ENCODE measurements at regions not wholly inside any gene's neighbourhood (a gene's known extent, or its start where the extent isn't known, plus 50 kb on each side); places are given as distances from the start of the nearest gene placed in this dataset.

DNA sequence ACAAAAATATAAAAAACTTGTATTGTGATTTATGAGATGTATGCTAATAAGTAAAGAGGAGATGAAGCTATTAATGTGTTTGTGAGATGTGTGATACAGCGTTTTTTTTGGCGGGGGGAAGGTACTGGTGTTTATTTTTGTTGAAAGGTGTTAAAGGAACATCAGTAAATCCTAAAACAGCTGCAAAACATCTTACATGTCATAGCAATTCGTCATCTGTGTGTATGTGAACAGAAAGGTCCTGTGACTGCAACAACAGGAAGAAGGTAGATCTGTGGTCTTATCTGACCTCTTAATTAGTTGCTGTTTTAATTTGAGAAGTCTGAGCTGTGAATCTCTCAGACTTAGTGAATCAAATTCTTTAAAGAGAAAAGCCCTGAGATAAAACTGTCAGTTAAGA is 1041.1 kb downstream of the JRKL start:
- Histone ChIP-seq H3K9ac (ENCODE audit: insufficient read depth in 1 of 2, low read depth in 2 of 2, low read length in 2 of 2) (no peak overlapping the region), H3K9me1 (ENCODE audit: control insufficient read depth, insufficient read depth, low read length) (no peaks in the 10 kb centered on the region), H3K4me1 (replicated peaks in 1 of 2; ENCODE audit: control insufficient read depth in 2 of 2, insufficient read depth in 2 of 2, low read length in 2 of 2) (no peaks in the 10 kb centered on the region), H3K9me3 (replicated peaks; ENCODE audit: control insufficient read depth, insufficient read depth, low read depth, low read length) (no peaks in the 10 kb centered on the region), H3K27ac (ENCODE audit: extremely low read depth, low read depth, low read length) (no peak overlapping the region), H3K36me3 (ENCODE audit: control insufficient read depth, insufficient read depth, low read length) (no peaks in the 10 kb centered on the region), H3K79me2 (ENCODE audit: control insufficient read depth, insufficient read depth, low read length) (no peaks in the 10 kb centered on the region), H3K4me2 (ENCODE audit: insufficient read depth, low read length) (no peak overlapping the region), H4K20me1 (replicated peaks; ENCODE audit: control insufficient read depth, insufficient read depth, low read length) (no peaks in the 10 kb centered on the region), H3K4me3 (no peak overlapping the region), H3K27me3 (ENCODE audit: control insufficient read depth in 2 of 2, insufficient read depth in 2 of 2, low read length in 2 of 2) (no peaks in the 10 kb centered on the region), H2AFZ (ENCODE audit: low read depth, low read length) (no peak overlapping the region)
- intact Hi-C loops (cut with micrococcal nuclease) = no loop called here
- no TSS peak for BruUV-seq (replicated peaks)
- DNase-seq (ENCODE audit: extremely low read depth in 1 of 4, low spot score in 3 of 4) (no peak), FAIRE-seq (no peak), ATAC-seq (no peak)
- ChIA-PET CTCF (ENCODE audit: low intra/inter-chr PET ratio) (no interaction called here), POLR2A (no interaction called here)
- WGBS (ENCODE audit: insufficient coverage, low coverage, missing lambda C conversion rate) = 0% methylated on average over 3 of the region's 3 CpGs
- in situ Hi-C loops (cut with MboI) = no loop called here
- TF ChIP-seq ELF2 (CRISPR knock-in tag; IDR thresholded peaks at IDR 0.05) (no peak), ZKSCAN8 (CRISPR knock-in tag; IDR thresholded peaks at IDR 0.05) (no peak), STAT5A (IDR thresholded peaks at IDR 0.05; ENCODE audit: borderline replicate concordance, low read length) (no peak), CREB3 (tag; conservative IDR thresholded peaks at IDR 0.05; ENCODE audit: low read depth) (no peak), ZKSCAN3 (CRISPR knock-in tag; IDR thresholded peaks at IDR 0.05) (no peak), ARID1B (IDR thresholded peaks at IDR 0.05) (no peak), NFE2 (IDR thresholded peaks at IDR 0.05; ENCODE audit: low read depth) (no peak), BRF1 (IDR thresholded peaks at IDR 0.05; ENCODE audit: borderline replicate concordance, extremely low read depth, insufficient read length) (no peak), MTA3 (IDR thresholded peaks at IDR 0.05; ENCODE audit: borderline replicate concordance) (no peak), NBN (IDR thresholded peaks at IDR 0.05; ENCODE audit: low read depth) (no peak), POLR2AphosphoS2 (IDR thresholded peaks at IDR 0.05; ENCODE audit: low read length) (no peak)
- TF ChIP-seq, protein P1, sequence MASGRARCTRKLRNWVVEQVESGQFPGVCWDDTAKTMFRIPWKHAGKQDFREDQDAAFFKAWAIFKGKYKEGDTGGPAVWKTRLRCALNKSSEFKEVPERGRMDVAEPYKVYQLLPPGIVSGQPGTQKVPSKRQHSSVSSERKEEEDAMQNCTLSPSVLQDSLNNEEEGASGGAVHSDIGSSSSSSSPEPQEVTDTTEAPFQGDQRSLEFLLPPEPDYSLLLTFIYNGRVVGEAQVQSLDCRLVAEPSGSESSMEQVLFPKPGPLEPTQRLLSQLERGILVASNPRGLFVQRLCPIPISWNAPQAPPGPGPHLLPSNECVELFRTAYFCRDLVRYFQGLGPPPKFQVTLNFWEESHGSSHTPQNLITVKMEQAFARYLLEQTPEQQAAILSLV (tag; IDR thresholded peaks at IDR 0.05) = no peak
- TF ChIP-seq, protein P2, sequence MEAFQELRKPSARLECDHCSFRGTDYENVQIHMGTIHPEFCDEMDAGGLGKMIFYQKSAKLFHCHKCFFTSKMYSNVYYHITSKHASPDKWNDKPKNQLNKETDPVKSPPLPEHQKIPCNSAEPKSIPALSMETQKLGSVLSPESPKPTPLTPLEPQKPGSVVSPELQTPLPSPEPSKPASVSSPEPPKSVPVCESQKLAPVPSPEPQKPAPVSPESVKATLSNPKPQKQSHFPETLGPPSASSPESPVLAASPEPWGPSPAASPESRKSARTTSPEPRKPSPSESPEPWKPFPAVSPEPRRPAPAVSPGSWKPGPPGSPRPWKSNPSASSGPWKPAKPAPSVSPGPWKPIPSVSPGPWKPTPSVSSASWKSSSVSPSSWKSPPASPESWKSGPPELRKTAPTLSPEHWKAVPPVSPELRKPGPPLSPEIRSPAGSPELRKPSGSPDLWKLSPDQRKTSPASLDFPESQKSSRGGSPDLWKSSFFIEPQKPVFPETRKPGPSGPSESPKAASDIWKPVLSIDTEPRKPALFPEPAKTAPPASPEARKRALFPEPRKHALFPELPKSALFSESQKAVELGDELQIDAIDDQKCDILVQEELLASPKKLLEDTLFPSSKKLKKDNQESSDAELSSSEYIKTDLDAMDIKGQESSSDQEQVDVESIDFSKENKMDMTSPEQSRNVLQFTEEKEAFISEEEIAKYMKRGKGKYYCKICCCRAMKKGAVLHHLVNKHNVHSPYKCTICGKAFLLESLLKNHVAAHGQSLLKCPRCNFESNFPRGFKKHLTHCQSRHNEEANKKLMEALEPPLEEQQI (IDR thresholded peaks at IDR 0.05) = no peak
- TF ChIP-seq, protein P3, sequence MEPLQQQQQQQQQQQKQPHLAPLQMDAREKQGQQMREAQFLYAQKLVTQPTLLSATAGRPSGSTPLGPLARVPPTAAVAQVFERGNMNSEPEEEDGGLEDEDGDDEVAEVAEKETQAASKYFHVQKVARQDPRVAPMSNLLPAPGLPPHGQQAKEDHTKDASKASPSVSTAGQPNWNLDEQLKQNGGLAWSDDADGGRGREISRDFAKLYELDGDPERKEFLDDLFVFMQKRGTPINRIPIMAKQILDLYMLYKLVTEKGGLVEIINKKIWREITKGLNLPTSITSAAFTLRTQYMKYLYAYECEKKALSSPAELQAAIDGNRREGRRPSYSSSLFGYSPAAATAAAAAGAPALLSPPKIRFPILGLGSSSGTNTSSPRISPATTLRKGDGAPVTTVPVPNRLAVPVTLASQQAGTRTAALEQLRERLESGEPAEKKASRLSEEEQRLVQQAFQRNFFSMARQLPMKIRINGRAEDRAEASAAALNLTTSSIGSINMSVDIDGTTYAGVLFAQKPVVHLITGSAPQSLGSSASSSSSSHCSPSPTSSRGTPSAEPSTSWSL (CRISPR knock-in tag; IDR thresholded peaks at IDR 0.05; ENCODE audit: borderline replicate concordance) = no peak
- TF ChIP-seq, protein P4, sequence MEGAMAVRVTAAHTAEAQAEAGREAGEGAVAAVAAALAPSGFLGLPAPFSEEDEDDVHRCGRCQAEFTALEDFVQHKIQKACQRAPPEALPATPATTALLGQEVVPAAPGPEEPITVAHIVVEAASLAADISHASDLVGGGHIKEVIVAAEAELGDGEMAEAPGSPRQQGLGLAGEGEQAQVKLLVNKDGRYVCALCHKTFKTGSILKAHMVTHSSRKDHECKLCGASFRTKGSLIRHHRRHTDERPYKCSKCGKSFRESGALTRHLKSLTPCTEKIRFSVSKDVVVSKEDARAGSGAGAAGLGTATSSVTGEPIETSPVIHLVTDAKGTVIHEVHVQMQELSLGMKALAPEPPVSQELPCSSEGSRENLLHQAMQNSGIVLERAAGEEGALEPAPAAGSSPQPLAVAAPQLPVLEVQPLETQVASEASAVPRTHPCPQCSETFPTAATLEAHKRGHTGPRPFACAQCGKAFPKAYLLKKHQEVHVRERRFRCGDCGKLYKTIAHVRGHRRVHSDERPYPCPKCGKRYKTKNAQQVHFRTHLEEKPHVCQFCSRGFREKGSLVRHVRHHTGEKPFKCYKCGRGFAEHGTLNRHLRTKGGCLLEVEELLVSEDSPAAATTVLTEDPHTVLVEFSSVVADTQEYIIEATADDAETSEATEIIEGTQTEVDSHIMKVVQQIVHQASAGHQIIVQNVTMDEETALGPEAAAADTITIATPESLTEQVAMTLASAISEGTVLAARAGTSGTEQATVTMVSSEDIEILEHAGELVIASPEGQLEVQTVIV (CRISPR knock-in tag; IDR thresholded peaks at IDR 0.05; ENCODE audit: borderline replicate concordance) = no peak

Data from K562 (cell line).